HFFc6 (cell line): ENCODE measurements at regions not wholly inside any gene's neighbourhood (a gene's known extent, or its start where the extent isn't known, plus 50 kb on each side); places are given as distances from the start of the nearest gene placed in this dataset.

Experiments
- DNase-seq: peaks from one replicate; pipeline ENCODE4 v3.0.0-alpha.2; 2018
- H3K27ac Mint-ChIP-seq: 2 replicates; pipeline ENCODE4 v1.8.0; 2020; ENCODE audit warnings: mild to moderate bottlenecking, mixed read lengths
- H3K27me3 Mint-ChIP-seq: 2 replicates; pipeline ENCODE4 v1.8.0; 2021; ENCODE audit warnings: mild to moderate bottlenecking, moderate library complexity, mixed read lengths; ENCODE audit not compliant: insufficient read depth
- H3K36me3 Mint-ChIP-seq: 2 replicates; pipeline ENCODE4 v1.8.0; 2021; ENCODE audit warnings: low read depth, mixed read lengths
- H3K4me1 Mint-ChIP-seq: 2 replicates; pipeline ENCODE4 v1.8.0; 2020; ENCODE audit warnings: low read depth, mixed read lengths
- H3K4me3 Mint-ChIP-seq: 2 replicates; pipeline ENCODE4 v1.8.0; 2020; ENCODE audit warnings: mild to moderate bottlenecking, moderate library complexity, mixed read lengths
- H3K9me3 Mint-ChIP-seq: 2 replicates; pipeline ENCODE4 v1.8.0; 2020; ENCODE audit warnings: mild to moderate bottlenecking, mixed read lengths
- TF ChIP-seq, protein P1 (sequence below): fragments of 200-600 bp; sonication (generic); IDR thresholded peaks from 2 replicates; pipeline ENCODE4 v1.5.0; 2021; ENCODE audit warnings: antibody characterized with exemption, mild to moderate bottlenecking

GRCh38 chr7:125409921-125410320 lies 480.3 kb upstream of the POT1 start:
- H3K9me3 Mint-ChIP-seq, result peaks cover 31% of the 10 kb centered on the region
- no peak overlapping the region for H3K27ac Mint-ChIP-seq
- H3K4me1 Mint-ChIP-seq, result no peaks in the 10 kb centered on the region
- H3K36me3 Mint-ChIP-seq, result no peaks in the 10 kb centered on the region
- no peak for DNase-seq
- TF ChIP-seq, protein P1, sequence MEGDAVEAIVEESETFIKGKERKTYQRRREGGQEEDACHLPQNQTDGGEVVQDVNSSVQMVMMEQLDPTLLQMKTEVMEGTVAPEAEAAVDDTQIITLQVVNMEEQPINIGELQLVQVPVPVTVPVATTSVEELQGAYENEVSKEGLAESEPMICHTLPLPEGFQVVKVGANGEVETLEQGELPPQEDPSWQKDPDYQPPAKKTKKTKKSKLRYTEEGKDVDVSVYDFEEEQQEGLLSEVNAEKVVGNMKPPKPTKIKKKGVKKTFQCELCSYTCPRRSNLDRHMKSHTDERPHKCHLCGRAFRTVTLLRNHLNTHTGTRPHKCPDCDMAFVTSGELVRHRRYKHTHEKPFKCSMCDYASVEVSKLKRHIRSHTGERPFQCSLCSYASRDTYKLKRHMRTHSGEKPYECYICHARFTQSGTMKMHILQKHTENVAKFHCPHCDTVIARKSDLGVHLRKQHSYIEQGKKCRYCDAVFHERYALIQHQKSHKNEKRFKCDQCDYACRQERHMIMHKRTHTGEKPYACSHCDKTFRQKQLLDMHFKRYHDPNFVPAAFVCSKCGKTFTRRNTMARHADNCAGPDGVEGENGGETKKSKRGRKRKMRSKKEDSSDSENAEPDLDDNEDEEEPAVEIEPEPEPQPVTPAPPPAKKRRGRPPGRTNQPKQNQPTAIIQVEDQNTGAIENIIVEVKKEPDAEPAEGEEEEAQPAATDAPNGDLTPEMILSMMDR, result no peak
- no peak overlapping the region for H3K4me3 Mint-ChIP-seq
- H3K27me3 Mint-ChIP-seq, result no peaks in the 10 kb centered on the region

GRCh38 chr7:125406111-125406510 lies 476.5 kb upstream of the POT1 start:
- H3K27ac Mint-ChIP-seq, result no peak overlapping the region
- DNase-seq, result no peak
- TF ChIP-seq, protein P1, result no peak
- H3K36me3 Mint-ChIP-seq, result no peaks in the 10 kb centered on the region
- no peaks in the 10 kb centered on the region for H3K4me1 Mint-ChIP-seq
- no peak overlapping the region for H3K4me3 Mint-ChIP-seq
- H3K9me3 Mint-ChIP-seq, result peaks cover 26% of the 10 kb centered on the region
- no peaks in the 10 kb centered on the region for H3K27me3 Mint-ChIP-seq

- TF ChIP-seq, protein P1, result no peak
- Mint-ChIP-seq H3K4me3 (no peak overlapping the region), H3K36me3 (0 out of 2 replicates have a peak, but pooled peaks cover 3% of the 10 kb centered on the region)
Observed at GRCh38 chr7:125399408-125399807, 469.8 kb upstream of the POT1 start.

GRCh38 chr7:125396466-125397151 lies 467.0 kb upstream of the POT1 start:
- no peak overlapping the region for H3K27ac Mint-ChIP-seq
- H3K4me3 Mint-ChIP-seq, result no peak overlapping the region
- no peaks in the 10 kb centered on the region for H3K27me3 Mint-ChIP-seq
- no peaks in the 10 kb centered on the region for H3K4me1 Mint-ChIP-seq
- TF ChIP-seq, protein P1, result no peak
- peaks cover 59% of the 10 kb centered on the region for H3K9me3 Mint-ChIP-seq
- no peak for DNase-seq
- H3K36me3 Mint-ChIP-seq, result 0 out of 2 replicates have a peak, but pooled peaks cover 3% of the 10 kb centered on the region

More at GRCh38 chr7:125399408-125399807, 469.8 kb upstream of the POT1 start:
- no peak for DNase-seq
- Mint-ChIP-seq H3K27me3 (no peaks in the 10 kb centered on the region), H3K9me3 (peaks cover 55% of the 10 kb centered on the region), H3K27ac (no peak overlapping the region), H3K4me1 (no peaks in the 10 kb centered on the region)

DNA sequence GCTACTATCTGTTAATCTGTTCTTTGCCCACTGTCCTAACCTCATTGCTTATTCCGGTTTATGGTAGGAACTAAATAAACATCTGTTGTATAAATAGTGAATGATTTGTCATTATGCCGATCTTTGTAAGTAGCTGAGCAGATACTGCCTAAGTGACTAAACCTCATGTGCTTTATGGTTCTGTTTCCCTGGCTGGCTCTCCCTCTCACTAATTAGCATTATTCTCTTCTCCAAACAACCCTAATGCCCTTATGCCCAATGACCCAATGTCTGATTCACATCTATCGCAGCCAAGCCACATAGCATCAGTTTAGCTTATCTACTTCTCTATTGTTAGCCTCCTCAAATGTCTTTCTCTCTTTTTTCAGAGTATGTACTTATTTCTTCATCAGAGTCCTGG lies 462.3 kb upstream of the POT1 start:
- no peak overlapping the region for H3K4me3 Mint-ChIP-seq
- no peak overlapping the region for H3K27ac Mint-ChIP-seq
- no peak for DNase-seq
- H3K4me1 Mint-ChIP-seq, result no peaks in the 10 kb centered on the region
- peaks cover 37% of the 10 kb centered on the region for H3K9me3 Mint-ChIP-seq
- TF ChIP-seq, protein P1, result no peak
- no peaks in the 10 kb centered on the region for H3K27me3 Mint-ChIP-seq
- 0 out of 2 replicates have a peak, but pooled peaks cover 3% of the 10 kb centered on the region for H3K36me3 Mint-ChIP-seq
